ENCODE measurements at regions not wholly inside any gene's neighbourhood (a gene's known extent, or its start where the extent isn't known, plus 50 kb on each side); places are given as distances from the start of the nearest gene placed in this dataset.
"Not testable (repeated sequence)": the region's sequence is repeated elsewhere in the genome, so short reads cannot be mapped to it uniquely, and the experiment has no call there.

DNA sequence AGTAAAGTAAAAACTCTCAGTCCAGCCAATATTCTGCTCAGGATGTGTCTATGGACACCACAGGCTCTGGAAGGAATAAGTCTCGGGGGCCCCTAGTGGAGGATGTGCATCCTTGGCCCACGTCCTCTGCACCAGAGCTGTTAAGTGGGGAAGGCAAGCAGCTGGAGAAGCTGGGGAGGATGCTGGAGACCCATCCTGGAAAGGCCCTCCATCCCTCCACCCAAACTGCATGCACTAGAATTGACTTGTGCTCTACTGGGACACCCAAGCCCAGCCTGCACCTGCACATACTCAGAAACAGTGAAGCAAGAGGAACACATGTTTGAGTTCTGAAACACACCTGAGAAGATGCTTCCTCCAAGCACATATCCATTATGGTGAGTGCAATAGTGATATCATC lies 307.8 kb downstream of the TSHZ3 start:
- no peak for DNase-seq (ENCODE audit: low read depth)
- TF ChIP-seq, protein P1, sequence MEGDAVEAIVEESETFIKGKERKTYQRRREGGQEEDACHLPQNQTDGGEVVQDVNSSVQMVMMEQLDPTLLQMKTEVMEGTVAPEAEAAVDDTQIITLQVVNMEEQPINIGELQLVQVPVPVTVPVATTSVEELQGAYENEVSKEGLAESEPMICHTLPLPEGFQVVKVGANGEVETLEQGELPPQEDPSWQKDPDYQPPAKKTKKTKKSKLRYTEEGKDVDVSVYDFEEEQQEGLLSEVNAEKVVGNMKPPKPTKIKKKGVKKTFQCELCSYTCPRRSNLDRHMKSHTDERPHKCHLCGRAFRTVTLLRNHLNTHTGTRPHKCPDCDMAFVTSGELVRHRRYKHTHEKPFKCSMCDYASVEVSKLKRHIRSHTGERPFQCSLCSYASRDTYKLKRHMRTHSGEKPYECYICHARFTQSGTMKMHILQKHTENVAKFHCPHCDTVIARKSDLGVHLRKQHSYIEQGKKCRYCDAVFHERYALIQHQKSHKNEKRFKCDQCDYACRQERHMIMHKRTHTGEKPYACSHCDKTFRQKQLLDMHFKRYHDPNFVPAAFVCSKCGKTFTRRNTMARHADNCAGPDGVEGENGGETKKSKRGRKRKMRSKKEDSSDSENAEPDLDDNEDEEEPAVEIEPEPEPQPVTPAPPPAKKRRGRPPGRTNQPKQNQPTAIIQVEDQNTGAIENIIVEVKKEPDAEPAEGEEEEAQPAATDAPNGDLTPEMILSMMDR (IDR thresholded peaks at IDR 0.05; ENCODE audit: insufficient read depth, low read depth, low read length) = no peak
- no peak overlapping the region for H3K4me3 ChIP-seq (ENCODE audit: low read depth, low read length)

DNA sequence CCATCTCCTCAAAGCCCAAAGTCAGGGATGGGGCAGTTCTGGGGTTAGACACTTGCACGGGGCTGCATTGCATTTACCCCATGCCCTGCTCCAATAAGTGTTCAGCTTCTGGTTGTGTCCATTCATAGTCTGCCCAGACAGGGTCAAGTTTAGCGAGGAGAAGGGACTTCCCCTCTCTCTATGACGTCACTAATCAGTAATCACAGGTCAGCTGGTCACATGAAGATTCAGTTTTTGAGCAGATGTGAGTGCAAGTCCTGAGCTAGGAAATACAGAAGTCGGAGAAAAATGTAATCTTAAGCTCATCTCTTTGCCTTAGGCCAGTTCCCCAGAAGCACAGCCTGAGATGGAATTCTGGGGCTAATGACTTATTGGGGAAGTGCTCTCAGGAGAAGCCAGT lies 310.1 kb downstream of the TSHZ3 start:
- no peak overlapping the region for H3K4me3 ChIP-seq (ENCODE audit: low read depth, low read length)
- TF ChIP-seq, protein P1 (IDR thresholded peaks at IDR 0.05; ENCODE audit: insufficient read depth, low read depth, low read length) = no peak
- peak; percentile 3 for DNase-seq (ENCODE audit: low read depth)

DNA sequence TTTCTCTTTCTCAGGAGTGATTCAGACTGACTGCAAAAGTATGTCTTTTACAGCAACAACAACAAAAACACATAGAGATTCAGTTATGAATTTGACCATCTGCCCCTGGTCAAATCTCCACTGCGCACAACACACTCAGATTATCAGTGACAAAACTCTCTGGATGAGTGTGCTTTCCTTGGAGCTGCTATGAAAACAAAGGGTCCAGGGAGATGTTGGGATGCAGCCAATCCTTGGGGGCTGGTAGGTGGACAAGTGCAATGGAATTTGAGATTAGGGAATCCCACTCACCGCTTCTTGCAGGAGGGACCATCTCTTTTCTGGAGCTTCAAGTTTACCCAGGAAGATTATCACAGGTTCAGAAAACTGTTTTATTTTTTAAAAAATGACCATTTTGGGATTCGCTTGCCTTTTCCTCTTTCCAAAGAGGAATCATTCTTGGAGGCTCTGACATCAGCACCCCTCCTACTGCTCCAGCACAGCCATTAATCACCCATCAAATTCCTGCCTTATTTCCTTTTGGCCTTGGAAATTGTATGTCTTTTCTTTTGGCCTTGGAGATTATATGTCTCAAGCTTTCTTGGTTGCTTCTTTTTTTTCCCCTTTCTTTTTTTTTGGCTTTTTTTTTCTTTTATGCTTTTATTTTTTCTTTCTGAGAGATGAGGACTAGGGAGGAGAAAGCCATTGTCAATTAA lies 311.8 kb downstream of the TSHZ3 start:
- no peak for DNase-seq (ENCODE audit: low read depth)
- no peak overlapping the region for H3K4me3 ChIP-seq (ENCODE audit: low read depth, low read length)
- TF ChIP-seq, protein P1 (IDR thresholded peaks at IDR 0.05; ENCODE audit: insufficient read depth, low read depth, low read length) = no peak

DNA sequence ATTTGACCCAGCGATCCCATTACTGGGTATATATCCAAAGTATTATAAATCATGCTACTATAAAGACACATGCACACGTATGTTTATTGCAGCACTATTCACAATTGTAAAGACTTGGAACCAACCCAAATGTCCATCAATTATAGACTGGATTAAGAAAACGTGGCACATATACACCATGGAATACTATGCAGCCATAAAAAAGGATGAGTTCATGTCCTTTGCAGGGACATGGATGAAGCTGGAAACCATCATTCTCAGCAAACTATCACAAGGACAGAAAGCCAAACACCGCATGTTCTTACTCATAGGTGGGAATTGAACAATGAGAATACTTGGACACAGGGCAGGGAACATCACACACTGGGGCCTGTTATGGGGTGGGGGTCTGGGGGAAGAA lies 317.8 kb downstream of the TSHZ3 start:
- not testable (repeated sequence) for H3K4me3 ChIP-seq (ENCODE audit: low read depth, low read length); DNase-seq (ENCODE audit: low read depth)

- H3K4me3 ChIP-seq (ENCODE audit: low read depth, low read length) = no peak overlapping the region
- TF ChIP-seq, protein P1 (IDR thresholded peaks at IDR 0.05; ENCODE audit: insufficient read depth, low read depth, low read length) = no peak
- DNase-seq (ENCODE audit: low read depth) = no peak
Measured at GRCh38 chr19:31023038-31023437, 326.2 kb downstream of the TSHZ3 start.

- peak; percentile 6 for DNase-seq (ENCODE audit: low read depth)
- H3K4me3 ChIP-seq (ENCODE audit: low read depth, low read length) = no peak overlapping the region
Measured at GRCh38 chr19:31018936-31019335, 330.3 kb downstream of the TSHZ3 start.

GRCh38 chr19:31015778-31016177 lies 333.5 kb downstream of the TSHZ3 start:
- TF ChIP-seq, protein P1 (IDR thresholded peaks at IDR 0.05; ENCODE audit: insufficient read depth, low read depth, low read length) = no peak
- DNase-seq (ENCODE audit: low read depth) = no peak
- H3K4me3 ChIP-seq (ENCODE audit: low read depth, low read length) = no peak overlapping the region

More at GRCh38 chr19:31018936-31019335, 330.3 kb downstream of the TSHZ3 start:
- TF ChIP-seq, protein P1 (IDR thresholded peaks at IDR 0.05; ENCODE audit: insufficient read depth, low read depth, low read length) = no peak

Measured in fibroblast of villous mesenchyme (primary cell).